NT2/D1 (cell line): ENCODE measurements at regions not wholly inside any gene's neighbourhood (a gene's known extent, or its start where the extent isn't known, plus 50 kb on each side); places are given as distances from the start of the nearest gene placed in this dataset.

Source experiments
- SUZ12 ChIP-seq: IDR thresholded peaks from 2 replicates; pipeline ENCODE4 v1.6.1; 2011; ENCODE audit not compliant: insufficient read length, insufficient read depth; ENCODE audit errors: extremely low read depth
- YY1 ChIP-seq: IDR thresholded peaks from 2 replicates; pipeline ENCODE4 v1.6.1; 2011; ENCODE audit not compliant: insufficient read length, insufficient read depth

GRCh38 chr1:208731981-208732821, 488.0 kb upstream of the PLXNA2 start:
- TF ChIP-seq SUZ12: no peak
- TF ChIP-seq YY1: no peak
